GM23248 (cell line): ENCODE measurements at regions not wholly inside any gene's neighbourhood (a gene's known extent, or its start where the extent isn't known, plus 50 kb on each side); places are given as distances from the start of the nearest gene placed in this dataset.

Experiments
- EZH2 ChIP-seq: fragments of 200-600 bp; sonication (generic); IDR thresholded peaks from 2 replicates; pipeline ENCODE4 v1.6.1; 2018; ENCODE audit warnings: antibody characterized with exemption, mild to moderate bottlenecking; ENCODE audit not compliant: insufficient read depth, poor library complexity, severe bottlenecking
- EZH2phosphoT487 ChIP-seq: fragments of 200-600 bp; sonication (generic); IDR thresholded peaks from 2 replicates; pipeline ENCODE4 v1.6.1; 2018; ENCODE audit warnings: antibody characterized with exemption, moderate library complexity, mild to moderate bottlenecking, low read depth; ENCODE audit not compliant: insufficient read depth

- no peak for TF ChIP-seq EZH2
- no peak for TF ChIP-seq EZH2phosphoT487
These were observed 490.0 kb upstream of the ZFHX3 start for GRCh38 chr16:73537921-73538320.
